ENCODE measurements at regions not wholly inside any gene's neighbourhood (a gene's known extent, or its start where the extent isn't known, plus 50 kb on each side); places are given as distances from the start of the nearest gene placed in this dataset.
"Not testable (repeated sequence)": the region's sequence is repeated elsewhere in the genome, so short reads cannot be mapped to it uniquely, and the experiment has no call there.

- Mint-ChIP-seq H3K27me3 (no peaks in the 10 kb centered on the region), H3K9me3 (peaks cover 4 to 5% of the 10 kb centered on the region in 2 donors), H3K4me1 (no peaks in the 10 kb centered on the region), H3K4me3 (no peak overlapping the region), H3K36me3 (no peaks in the 10 kb centered on the region), H3K27ac (no peak overlapping the region)
- DNase-seq (no peak), ATAC-seq (replicated peaks) (no peak)
Observed at GRCh38 chr2:150350500-150350899, 137.0 kb downstream of the RND3 start.

- H3K9me3 Mint-ChIP-seq, result peaks cover 4% of the 10 kb centered on the region in 2 donors
- DNase-seq, result no peak
- H3K27me3 Mint-ChIP-seq, result no peaks in the 10 kb centered on the region
- no peaks in the 10 kb centered on the region for H3K36me3 Mint-ChIP-seq
- ATAC-seq (replicated peaks), result no peak
- H3K4me3 Mint-ChIP-seq, result no peak overlapping the region
- no peak overlapping the region for H3K27ac Mint-ChIP-seq
- no peaks in the 10 kb centered on the region for H3K4me1 Mint-ChIP-seq
Observed at GRCh38 chr2:150346806-150347205, 140.7 kb downstream of the RND3 start.

GRCh38 chr2:150341982-150342680 is 145.3 kb downstream of the RND3 start:
- Mint-ChIP-seq H3K4me3 (no peak overlapping the region), H3K27ac (no peak overlapping the region), H3K36me3 (no peaks in the 10 kb centered on the region), H3K9me3 (peaks cover 4% of the 10 kb centered on the region in 2 donors), H3K27me3 (no peaks in the 10 kb centered on the region), H3K4me1 (no peaks in the 10 kb centered on the region)
- DNase-seq (no peak), ATAC-seq (replicated peaks) (no peak)

- Mint-ChIP-seq H3K27ac (no peak overlapping the region), H3K36me3 (no peaks in the 10 kb centered on the region), H3K9me3 (peaks cover 0 to under 1% of the 10 kb centered on the region in 2 donors), H3K4me1 (no peaks in the 10 kb centered on the region), H3K4me3 (no peak overlapping the region), H3K27me3 (no peaks in the 10 kb centered on the region)
- ATAC-seq (replicated peaks), result no peak
- DNase-seq, result no peak
Observed at GRCh38 chr2:150339951-150340350, 147.5 kb downstream of the RND3 start.

GRCh38 chr2:150339282-150339681 is 148.2 kb downstream of the RND3 start:
- no peak for ATAC-seq (replicated peaks)
- DNase-seq, result no peak
- Mint-ChIP-seq H3K27ac (no peak overlapping the region), H3K4me3 (no peak overlapping the region), H3K4me1 (no peaks in the 10 kb centered on the region), H3K27me3 (no peaks in the 10 kb centered on the region), H3K36me3 (no peaks in the 10 kb centered on the region), H3K9me3 (peaks cover 0 to 2% of the 10 kb centered on the region in 2 donors)

- Mint-ChIP-seq H3K36me3 (no peaks in the 10 kb centered on the region), H3K4me1 (no peaks in the 10 kb centered on the region), H3K4me3 (no peak overlapping the region), H3K27me3 (no peaks in the 10 kb centered on the region), H3K9me3 (peaks cover 0 to 5% of the 10 kb centered on the region in 2 donors), H3K27ac (no peak overlapping the region)
- ATAC-seq (replicated peaks) (no peak), DNase-seq (no peak)
Observed at GRCh38 chr2:150335596-150335995, 151.9 kb downstream of the RND3 start.

- ATAC-seq (replicated peaks) (no peak), DNase-seq (no peak)
- Mint-ChIP-seq H3K27ac (no peak overlapping the region), H3K9me3 (peaks cover 0 to 7% of the 10 kb centered on the region in 2 donors), H3K36me3 (no peaks in the 10 kb centered on the region), H3K4me1 (no peaks in the 10 kb centered on the region), H3K4me3 (no peak overlapping the region), H3K27me3 (no peaks in the 10 kb centered on the region)
Observed at GRCh38 chr2:150332383-150332782, 155.1 kb downstream of the RND3 start.

GRCh38 chr2:150327564-150328489 is 159.6 kb downstream of the RND3 start:
- Mint-ChIP-seq H3K27ac (no peak overlapping the region), H3K9me3 (peaks cover 0 to 8% of the 10 kb centered on the region in 2 donors), H3K4me3 (no peak overlapping the region), H3K27me3 (no peaks in the 10 kb centered on the region), H3K36me3 (no peaks in the 10 kb centered on the region), H3K4me1 (no peaks in the 10 kb centered on the region)
- DNase-seq, result no peak
- ATAC-seq (replicated peaks), result no peak

GRCh38 chr2:150325656-150326314 is 161.7 kb downstream of the RND3 start:
- Mint-ChIP-seq H3K4me1 (no peaks in the 10 kb centered on the region), H3K9me3 (peaks cover 0 to 10% of the 10 kb centered on the region in 2 donors), H3K36me3 (no peaks in the 10 kb centered on the region), H3K4me3 (no peak overlapping the region), H3K27ac (no peak overlapping the region), H3K27me3 (no peaks in the 10 kb centered on the region)
- DNase-seq (no peak), ATAC-seq (replicated peaks) (no peak)

- not testable (repeated sequence) for DNase-seq; ATAC-seq (replicated peaks); H3K36me3 Mint-ChIP-seq; H3K9me3 Mint-ChIP-seq; H3K27ac Mint-ChIP-seq; H3K4me3 Mint-ChIP-seq; H3K27me3 Mint-ChIP-seq; H3K4me1 Mint-ChIP-seq
Observed at GRCh38 chr2:150323071-150323470, 164.4 kb downstream of the RND3 start.

GRCh38 chr2:150320608-150321007 is 166.9 kb downstream of the RND3 start:
- Mint-ChIP-seq H3K4me1 (no peaks in the 10 kb centered on the region), H3K27ac (no peak overlapping the region), H3K36me3 (no peaks in the 10 kb centered on the region), H3K9me3 (peaks cover 8 to 16% of the 10 kb centered on the region in 2 donors), H3K4me3 (no peak overlapping the region), H3K27me3 (no peaks in the 10 kb centered on the region)
- no peak for ATAC-seq (replicated peaks)
- no peak for DNase-seq

GRCh38 chr2:150319658-150320555 is 167.6 kb downstream of the RND3 start:
- ATAC-seq (replicated peaks) (no peak), DNase-seq (no peak)
- Mint-ChIP-seq H3K27ac (no peak overlapping the region), H3K4me1 (no peaks in the 10 kb centered on the region), H3K27me3 (no peaks in the 10 kb centered on the region), H3K9me3 (peaks cover 8 to 21% of the 10 kb centered on the region in 2 donors), H3K36me3 (no peaks in the 10 kb centered on the region), H3K4me3 (no peak overlapping the region)

- DNase-seq (no peak), ATAC-seq (replicated peaks) (no peak)
- Mint-ChIP-seq H3K27ac (no peak overlapping the region), H3K27me3 (no peaks in the 10 kb centered on the region), H3K4me1 (no peaks in the 10 kb centered on the region), H3K36me3 (no peaks in the 10 kb centered on the region), H3K4me3 (no peak overlapping the region), H3K9me3 (peaks cover 9 to 20% of the 10 kb centered on the region in 2 donors)
Observed at GRCh38 chr2:150319085-150319484, 168.4 kb downstream of the RND3 start.

GRCh38 chr2:150312271-150312670 is 175.2 kb downstream of the RND3 start:
- Mint-ChIP-seq H3K27me3 (no peaks in the 10 kb centered on the region), H3K4me1 (no peaks in the 10 kb centered on the region), H3K4me3 (no peak overlapping the region), H3K27ac (no peak overlapping the region), H3K9me3 (peaks cover 23 to 34% of the 10 kb centered on the region in 2 donors), H3K36me3 (no peaks in the 10 kb centered on the region)
- no peak for DNase-seq
- no peak for ATAC-seq (replicated peaks)

Measured in stimulated activated naive B cell treated with anti-CD40 and anti-IgM and Interleukin-4, amounts not matched to agents 10 μg/mL and 1 μg/mL and 100 μg/mL, for 72 hours (primary cell).